ENCODE measurements at regions not wholly inside any gene's neighbourhood (a gene's known extent, or its start where the extent isn't known, plus 50 kb on each side); places are given as distances from the start of the nearest gene placed in this dataset.

DNA sequence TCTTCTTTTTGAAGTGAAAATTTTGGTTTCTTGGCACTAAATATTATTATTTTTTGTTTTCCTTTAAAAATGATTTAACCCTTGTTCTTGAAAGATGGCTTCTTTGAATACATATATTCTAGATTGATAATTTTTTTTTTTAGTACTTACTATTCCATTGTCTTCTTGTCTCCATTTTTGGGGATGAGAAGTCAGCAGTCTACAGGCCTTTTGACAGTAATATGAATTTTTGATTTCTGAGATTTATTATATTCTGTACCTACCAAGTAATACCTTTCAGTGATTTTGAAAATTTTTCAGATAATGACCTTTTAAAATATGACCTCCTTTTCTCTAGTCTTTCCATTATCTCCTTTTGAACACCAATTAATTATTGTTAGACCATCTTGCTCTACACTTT lies 294.1 kb upstream of the LARGE1 start:
- H2AFZ ChIP-seq (ENCODE audit: low read depth, low read length, poor library complexity, severe bottlenecking): no peak overlapping the region
- intact Hi-C loops (cut with micrococcal nuclease): no loop called here
- H3K9me3 ChIP-seq (ENCODE audit: control insufficient read depth in 1 of 2, insufficient read depth in 1 of 2, low read depth in 1 of 2, low read length in 2 of 2): peaks cover 19 to 48% of the 10 kb centered on the region in 2 experiments; a peak in 2 of 4 replicates
- ChIA-PET CTCF (no interaction called here), RAD21 (ENCODE audit: low non-redundant PET in 1 of 2, low total read pairs in 2 of 2, uncharacterized antibody in 2 of 2, unreplicated experiment in 2 of 2) (no interaction called here), POLR2A (no interaction called here)
- no peak overlapping the region for H3K4me2 ChIP-seq (ENCODE audit: low read length)
- no peak overlapping the region for H3K9ac ChIP-seq (ENCODE audit: low read length)
- ATAC-seq (no peak), DNase-seq (ENCODE audit: low read depth, low spot score) (no peak)
- H3K79me2 ChIP-seq (ENCODE audit: insufficient read depth, low read length): no peaks in the 10 kb centered on the region
- H3K36me3 ChIP-seq (ENCODE audit: control insufficient read depth in 1 of 2, insufficient read depth in 2 of 2, low read length in 2 of 2): no peaks in the 10 kb centered on the region
- H3K27ac ChIP-seq (ENCODE audit: low read depth, low read length): no peak overlapping the region
- no peaks in the 10 kb centered on the region for H3K27me3 ChIP-seq (ENCODE audit: insufficient read depth, low read length)
- no peak overlapping the region for H3K4me3 ChIP-seq (replicated peaks in 1 of 2; ENCODE audit: low read depth in 1 of 2, low read length in 2 of 2)
- H3K4me1 ChIP-seq (ENCODE audit: control insufficient read depth in 1 of 2, insufficient read depth in 2 of 2, low read length in 2 of 2): no peaks in the 10 kb centered on the region
- no peaks in the 10 kb centered on the region for H4K20me1 ChIP-seq (ENCODE audit: insufficient read depth)
- TF ChIP-seq SP1 (IDR thresholded peaks at IDR 0.05; ENCODE audit: low read depth) (no peak), SIN3A (IDR thresholded peaks at IDR 0.05; ENCODE audit: low read depth) (no peak), POLR2AphosphoS5 (IDR thresholded peaks at IDR 0.05; ENCODE audit: low read depth, low read length) (no peak), RAD21 (IDR thresholded peaks at IDR 0.05; ENCODE audit: low read depth) (no peak), YY1 (IDR thresholded peaks at IDR 0.05; ENCODE audit: extremely low read depth, insufficient replicate concordance, low read depth, low read length) (no peak), TCF7L2 (IDR thresholded peaks at IDR 0.05; ENCODE audit: borderline replicate concordance, extremely low read depth, insufficient read depth, insufficient read length) (no peak)
- TF ChIP-seq, protein P1, sequence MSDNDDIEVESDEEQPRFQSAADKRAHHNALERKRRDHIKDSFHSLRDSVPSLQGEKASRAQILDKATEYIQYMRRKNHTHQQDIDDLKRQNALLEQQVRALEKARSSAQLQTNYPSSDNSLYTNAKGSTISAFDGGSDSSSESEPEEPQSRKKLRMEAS (IDR thresholded peaks at IDR 0.05): no peak
- no TSS peak for BruUV-seq (replicated peaks)
- H3K9me2 ChIP-seq (ENCODE audit: insufficient read depth): no peaks in the 10 kb centered on the region

DNA sequence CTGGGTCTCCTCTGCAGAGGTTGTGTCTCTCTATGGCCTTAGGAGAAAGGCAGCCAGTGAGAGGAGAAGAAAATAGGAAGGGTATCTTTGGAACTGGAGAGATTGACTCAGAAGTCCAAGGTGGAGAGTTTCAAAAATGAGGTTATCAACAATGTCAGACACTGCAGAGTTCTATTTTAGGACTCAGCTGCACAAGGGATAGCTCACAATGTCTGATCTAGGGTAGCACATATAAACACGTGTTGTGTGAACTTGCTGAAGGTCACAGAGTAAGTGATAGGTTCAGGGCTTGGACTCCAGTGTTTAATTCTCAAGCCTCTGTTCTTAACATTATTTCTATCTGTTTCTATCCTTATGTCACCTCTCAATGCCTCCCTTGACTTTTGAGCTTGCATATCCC lies 305.0 kb upstream of the LARGE1 start:
- no peak overlapping the region for H3K4me2 ChIP-seq (ENCODE audit: low read length)
- H3K4me3 ChIP-seq (replicated peaks in 1 of 2; ENCODE audit: low read depth in 1 of 2, low read length in 2 of 2): no peak overlapping the region
- no peaks in the 10 kb centered on the region for H3K36me3 ChIP-seq (ENCODE audit: control insufficient read depth in 1 of 2, insufficient read depth in 2 of 2, low read length in 2 of 2)
- no peak overlapping the region for H3K27ac ChIP-seq (ENCODE audit: low read depth, low read length)
- no peaks in the 10 kb centered on the region for H3K9me2 ChIP-seq (ENCODE audit: insufficient read depth)
- ATAC-seq: no peak
- no peaks in the 10 kb centered on the region for H3K4me1 ChIP-seq (ENCODE audit: control insufficient read depth in 1 of 2, insufficient read depth in 2 of 2, low read length in 2 of 2)
- H3K9ac ChIP-seq (ENCODE audit: low read length): no peak overlapping the region
- CTCF ChIA-PET: no interaction called here
- H3K79me2 ChIP-seq (ENCODE audit: insufficient read depth, low read length): no peaks in the 10 kb centered on the region
- no peaks in the 10 kb centered on the region for H4K20me1 ChIP-seq (ENCODE audit: insufficient read depth)
- POLR2A ChIA-PET: no interaction called here
- RAD21 ChIA-PET (ENCODE audit: low non-redundant PET in 1 of 2, low total read pairs in 2 of 2, uncharacterized antibody in 2 of 2, unreplicated experiment in 2 of 2): no interaction called here
- intact Hi-C loops (cut with micrococcal nuclease): no loop called here
- DNase-seq (ENCODE audit: low read depth, low spot score): no peak
- peaks cover 19 to 26% of the 10 kb centered on the region in 2 experiments; a peak in 2 of 4 replicates for H3K9me3 ChIP-seq (ENCODE audit: control insufficient read depth in 1 of 2, insufficient read depth in 1 of 2, low read depth in 1 of 2, low read length in 2 of 2)
- H2AFZ ChIP-seq (ENCODE audit: low read depth, low read length, poor library complexity, severe bottlenecking): no peak overlapping the region
- H3K27me3 ChIP-seq (ENCODE audit: insufficient read depth, low read length): no peaks in the 10 kb centered on the region
- no TSS peak for BruUV-seq (replicated peaks)
- TF ChIP-seq, protein P1 (IDR thresholded peaks at IDR 0.05): no peak
- TF ChIP-seq CEBPB (IDR thresholded peaks at IDR 0.05; ENCODE audit: low read depth) (no peak), EZH2 (IDR thresholded peaks at IDR 0.05) (no peak), YY1 (IDR thresholded peaks at IDR 0.05; ENCODE audit: extremely low read depth, insufficient replicate concordance, low read depth, low read length) (no peak), TCF7L2 (IDR thresholded peaks at IDR 0.05; ENCODE audit: borderline replicate concordance, extremely low read depth, insufficient read depth, insufficient read length) (no peak), EGR1 (IDR thresholded peaks at IDR 0.05; ENCODE audit: low read depth) (no peak), SIN3A (IDR thresholded peaks at IDR 0.05; ENCODE audit: low read depth) (no peak), RAD21 (IDR thresholded peaks at IDR 0.05; ENCODE audit: low read depth) (no peak), SP1 (IDR thresholded peaks at IDR 0.05; ENCODE audit: low read depth) (no peak), POLR2A (IDR thresholded peaks at IDR 0.05; ENCODE audit: borderline replicate concordance, extremely low read depth, insufficient read depth, insufficient read length) (no peak)
- TF ChIP-seq, protein P2, sequence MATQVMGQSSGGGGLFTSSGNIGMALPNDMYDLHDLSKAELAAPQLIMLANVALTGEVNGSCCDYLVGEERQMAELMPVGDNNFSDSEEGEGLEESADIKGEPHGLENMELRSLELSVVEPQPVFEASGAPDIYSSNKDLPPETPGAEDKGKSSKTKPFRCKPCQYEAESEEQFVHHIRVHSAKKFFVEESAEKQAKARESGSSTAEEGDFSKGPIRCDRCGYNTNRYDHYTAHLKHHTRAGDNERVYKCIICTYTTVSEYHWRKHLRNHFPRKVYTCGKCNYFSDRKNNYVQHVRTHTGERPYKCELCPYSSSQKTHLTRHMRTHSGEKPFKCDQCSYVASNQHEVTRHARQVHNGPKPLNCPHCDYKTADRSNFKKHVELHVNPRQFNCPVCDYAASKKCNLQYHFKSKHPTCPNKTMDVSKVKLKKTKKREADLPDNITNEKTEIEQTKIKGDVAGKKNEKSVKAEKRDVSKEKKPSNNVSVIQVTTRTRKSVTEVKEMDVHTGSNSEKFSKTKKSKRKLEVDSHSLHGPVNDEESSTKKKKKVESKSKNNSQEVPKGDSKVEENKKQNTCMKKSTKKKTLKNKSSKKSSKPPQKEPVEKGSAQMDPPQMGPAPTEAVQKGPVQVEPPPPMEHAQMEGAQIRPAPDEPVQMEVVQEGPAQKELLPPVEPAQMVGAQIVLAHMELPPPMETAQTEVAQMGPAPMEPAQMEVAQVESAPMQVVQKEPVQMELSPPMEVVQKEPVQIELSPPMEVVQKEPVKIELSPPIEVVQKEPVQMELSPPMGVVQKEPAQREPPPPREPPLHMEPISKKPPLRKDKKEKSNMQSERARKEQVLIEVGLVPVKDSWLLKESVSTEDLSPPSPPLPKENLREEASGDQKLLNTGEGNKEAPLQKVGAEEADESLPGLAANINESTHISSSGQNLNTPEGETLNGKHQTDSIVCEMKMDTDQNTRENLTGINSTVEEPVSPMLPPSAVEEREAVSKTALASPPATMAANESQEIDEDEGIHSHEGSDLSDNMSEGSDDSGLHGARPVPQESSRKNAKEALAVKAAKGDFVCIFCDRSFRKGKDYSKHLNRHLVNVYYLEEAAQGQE (IDR thresholded peaks at IDR 0.05; ENCODE audit: low read depth): no peak
- TF ChIP-seq, protein P3, sequence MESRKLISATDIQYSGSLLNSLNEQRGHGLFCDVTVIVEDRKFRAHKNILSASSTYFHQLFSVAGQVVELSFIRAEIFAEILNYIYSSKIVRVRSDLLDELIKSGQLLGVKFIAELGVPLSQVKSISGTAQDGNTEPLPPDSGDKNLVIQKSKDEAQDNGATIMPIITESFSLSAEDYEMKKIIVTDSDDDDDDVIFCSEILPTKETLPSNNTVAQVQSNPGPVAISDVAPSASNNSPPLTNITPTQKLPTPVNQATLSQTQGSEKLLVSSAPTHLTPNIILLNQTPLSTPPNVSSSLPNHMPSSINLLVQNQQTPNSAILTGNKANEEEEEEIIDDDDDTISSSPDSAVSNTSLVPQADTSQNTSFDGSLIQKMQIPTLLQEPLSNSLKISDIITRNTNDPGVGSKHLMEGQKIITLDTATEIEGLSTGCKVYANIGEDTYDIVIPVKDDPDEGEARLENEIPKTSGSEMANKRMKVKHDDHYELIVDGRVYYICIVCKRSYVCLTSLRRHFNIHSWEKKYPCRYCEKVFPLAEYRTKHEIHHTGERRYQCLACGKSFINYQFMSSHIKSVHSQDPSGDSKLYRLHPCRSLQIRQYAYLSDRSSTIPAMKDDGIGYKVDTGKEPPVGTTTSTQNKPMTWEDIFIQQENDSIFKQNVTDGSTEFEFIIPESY (IDR thresholded peaks at IDR 0.05; ENCODE audit: extremely low read depth, insufficient replicate concordance, low read length): no peak
- TF ChIP-seq, protein P4, sequence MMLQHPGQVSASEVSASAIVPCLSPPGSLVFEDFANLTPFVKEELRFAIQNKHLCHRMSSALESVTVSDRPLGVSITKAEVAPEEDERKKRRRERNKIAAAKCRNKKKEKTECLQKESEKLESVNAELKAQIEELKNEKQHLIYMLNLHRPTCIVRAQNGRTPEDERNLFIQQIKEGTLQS (IDR thresholded peaks at IDR 0.05): no peak
